HEK293 (cell line): ENCODE measurements at regions not wholly inside any gene's neighbourhood (a gene's known extent, or its start where the extent isn't known, plus 50 kb on each side); places are given as distances from the start of the nearest gene placed in this dataset.

Experiments
- ATF2 ChIP-seq: fragments of 450-650 bp; formaldehyde crosslinking; IDR thresholded peaks from 2 replicates; pipeline ENCODE4 v1.5.1; 2016; ENCODE audit warnings: missing biosample characterization, missing genetic modification characterization, low read depth
- CTCF ChIP-seq: fragments of 450-650 bp; formaldehyde crosslinking; IDR thresholded peaks from 2 replicates; pipeline ENCODE4 v1.5.1; 2016; ENCODE audit warnings: missing biosample characterization, missing genetic modification characterization
- ELK4 ChIP-seq: IDR thresholded peaks from 2 replicates; pipeline ENCODE4 v1.6.1; 2011; ENCODE audit warnings: mild to moderate bottlenecking, low read depth, low read length, borderline replicate concordance
- TCF7L2 ChIP-seq: IDR thresholded peaks from 2 replicates; pipeline ENCODE4 v1.6.1; 2011; ENCODE audit warnings: low read depth, mild to moderate bottlenecking, inconsistent platforms, low read length, moderate library complexity, borderline replicate concordance
- ZBTB11 ChIP-seq: fragments of 450-650 bp; formaldehyde crosslinking; conservative IDR thresholded peaks from 2 replicates; pipeline ENCODE4 v1.5.1; 2016; ENCODE audit warnings: low read depth, missing biosample characterization, missing genetic modification characterization
- ZNF19 ChIP-seq: fragments of 450-650 bp; formaldehyde crosslinking; IDR thresholded peaks from 2 replicates; pipeline ENCODE4; 2016; ENCODE audit warnings: missing biosample characterization, missing genetic modification characterization, low read depth
- ZNF280D ChIP-seq: fragments of 450-650 bp; formaldehyde crosslinking; IDR thresholded peaks from 2 replicates; pipeline ENCODE4 v1.5.1; 2016; ENCODE audit warnings: missing biosample characterization, missing genetic modification characterization
- ZNF391 ChIP-seq: fragments of 450-650 bp; formaldehyde crosslinking; IDR thresholded peaks from 2 replicates; pipeline ENCODE4 v1.5.1; 2016; ENCODE audit warnings: low read depth, missing biosample characterization, missing genetic modification characterization, borderline replicate concordance
- ZNF664 ChIP-seq: fragments of 450-650 bp; formaldehyde crosslinking; IDR thresholded peaks from 2 replicates; pipeline ENCODE4 v1.5.1; 2016; ENCODE audit warnings: missing biosample characterization, missing genetic modification characterization
- ZNF704 ChIP-seq: fragments of 450-650 bp; formaldehyde crosslinking; IDR thresholded peaks from 2 replicates; pipeline ENCODE4 v1.5.1; 2016; ENCODE audit warnings: missing biosample characterization, missing genetic modification characterization
- ZNF785 ChIP-seq: fragments of 450-650 bp; formaldehyde crosslinking; IDR thresholded peaks from 2 replicates; pipeline ENCODE4 v1.5.1; 2016; ENCODE audit warnings: missing biosample characterization, missing genetic modification characterization

- TF ChIP-seq ZNF280D (tag by site-specific recombination) (no peak), ZNF664 (tag by site-specific recombination) (no peak), ZNF704 (no peak), ZNF391 (tag by site-specific recombination) (no peak), CTCF (tag by site-specific recombination) (no peak), ZBTB11 (no peak), ZNF19 (no peak), ELK4 (no peak), ATF2 (tag by site-specific recombination) (no peak), ZNF785 (tag by site-specific recombination) (no peak), TCF7L2 (no peak)
Measured at GRCh38 chr11:109775686-109776085, 317.5 kb upstream of the ZC3H12C start.
